ENCODE measurements at regions not wholly inside any gene's neighbourhood (a gene's known extent, or its start where the extent isn't known, plus 50 kb on each side); places are given as distances from the start of the nearest gene placed in this dataset.

DNA sequence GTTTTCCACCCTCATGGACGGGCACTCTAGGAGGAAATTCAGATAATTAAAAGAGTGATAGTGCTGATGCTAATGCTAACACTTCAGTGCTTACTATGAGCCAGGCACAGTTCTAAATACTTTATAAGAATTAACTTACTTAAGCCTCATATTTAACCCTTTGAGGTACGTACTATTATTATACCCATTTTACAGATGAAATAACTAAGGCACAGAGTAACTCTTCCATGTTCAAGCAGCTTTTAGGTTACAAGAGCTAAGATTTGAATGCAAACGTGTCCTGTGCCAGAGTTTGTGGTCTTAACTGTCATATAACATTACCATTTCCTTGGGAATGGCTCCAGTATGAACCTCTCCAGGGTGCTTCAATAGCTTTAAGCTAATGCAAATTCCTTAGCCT is 114.7 kb upstream of the PRR23C start:
- POLR2A ChIA-PET = no interaction called here
- Mint-ChIP-seq H3K36me3 (no peaks in the 10 kb centered on the region), H3K4me1 (peaks cover 8% of the 10 kb centered on the region; the same call in 1 of the 2 replicates), H3K27ac (no peak overlapping the region), H3K4me3 (no peak overlapping the region), H3K27me3 (ENCODE audit: low read depth) (no peaks in the 10 kb centered on the region; the same call in 1 of the 2 replicates), H3K9me3 (no peaks in the 10 kb centered on the region)
- CTCF ChIA-PET = interaction anchor here (1.1 kb wide), 1 partner anchor 180 kb away, joined by 3 read pairs; no protein-coding TSS in a partner anchor
- TF ChIP-seq, protein P1, sequence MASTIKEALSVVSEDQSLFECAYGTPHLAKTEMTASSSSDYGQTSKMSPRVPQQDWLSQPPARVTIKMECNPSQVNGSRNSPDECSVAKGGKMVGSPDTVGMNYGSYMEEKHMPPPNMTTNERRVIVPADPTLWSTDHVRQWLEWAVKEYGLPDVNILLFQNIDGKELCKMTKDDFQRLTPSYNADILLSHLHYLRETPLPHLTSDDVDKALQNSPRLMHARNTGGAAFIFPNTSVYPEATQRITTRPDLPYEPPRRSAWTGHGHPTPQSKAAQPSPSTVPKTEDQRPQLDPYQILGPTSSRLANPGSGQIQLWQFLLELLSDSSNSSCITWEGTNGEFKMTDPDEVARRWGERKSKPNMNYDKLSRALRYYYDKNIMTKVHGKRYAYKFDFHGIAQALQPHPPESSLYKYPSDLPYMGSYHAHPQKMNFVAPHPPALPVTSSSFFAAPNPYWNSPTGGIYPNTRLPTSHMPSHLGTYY (CRISPR knock-in tag; IDR thresholded peaks at IDR 0.05) = no peak
- TF ChIP-seq OVOL2 (CRISPR knock-in tag; IDR thresholded peaks at IDR 0.05; ENCODE audit: borderline replicate concordance) (no peak), NR3C1 (CRISPR knock-in tag; conservative IDR thresholded peaks at IDR 0.05; ENCODE audit: low read depth) (no peak), FOXP4 (CRISPR knock-in tag; IDR thresholded peaks at IDR 0.05) (no peak), GRHL2 (CRISPR knock-in tag; IDR thresholded peaks at IDR 0.05; ENCODE audit: insufficient replicate concordance, severe bottlenecking) (no peak), KAT7 (CRISPR knock-in tag; IDR thresholded peaks at IDR 0.05; ENCODE audit: borderline replicate concordance) (no peak), MLX (CRISPR knock-in tag; IDR thresholded peaks at IDR 0.05) (no peak), CBFB (CRISPR knock-in tag; IDR thresholded peaks at IDR 0.05; ENCODE audit: low read depth) (no peak), TCF7 (CRISPR knock-in tag; IDR thresholded peaks at IDR 0.05; ENCODE audit: low read depth) (no peak), IRF1 (CRISPR knock-in tag; IDR thresholded peaks at IDR 0.05) (no peak), SMAD3 (CRISPR knock-in tag; IDR thresholded peaks at IDR 0.05; ENCODE audit: borderline replicate concordance) (no peak), ATF1 (CRISPR knock-in tag; IDR thresholded peaks at IDR 0.05) (no peak)
- no peak for ATAC-seq
- DNase-seq (ENCODE audit: low spot score) = no peak

GRCh38 chr3:139173372-139174108 is 128.8 kb upstream of the PRR23C start:
- TF ChIP-seq IRF2 (CRISPR knock-in tag; IDR thresholded peaks at IDR 0.05; ENCODE audit: borderline replicate concordance, low read depth) (no peak), TEAD4 (CRISPR knock-in tag; IDR thresholded peaks at IDR 0.05) (no peak)
- POLR2A ChIA-PET = interaction anchor here (0.6 kb wide), 1 partner anchor 112 kb away, joined by 4 read pairs; no protein-coding TSS in a partner anchor
- CTCF ChIA-PET = no interaction called here
- DNase-seq (ENCODE audit: low spot score) (no peak), ATAC-seq (no peak)
- Mint-ChIP-seq H3K4me3 (no peak overlapping the region), H3K27me3 (ENCODE audit: low read depth) (peaks cover 16% of the 10 kb centered on the region), H3K4me1 (no peaks in the 10 kb centered on the region), H3K9me3 (peaks cover 35% of the 10 kb centered on the region), H3K27ac (no peak overlapping the region), H3K36me3 (peaks cover 4% of the 10 kb centered on the region)

- POLR2A ChIA-PET = no interaction called here
- DNase-seq (ENCODE audit: low spot score) (no peak), ATAC-seq (no peak)
- no peak overlapping the region for H3K4me3 Mint-ChIP-seq
- H3K27me3 Mint-ChIP-seq (ENCODE audit: low read depth) = no peaks in the 10 kb centered on the region; the same call in 1 of the 2 replicates
- H3K9me3 Mint-ChIP-seq = no peaks in the 10 kb centered on the region; the same call in 1 of the 2 replicates
- no peaks in the 10 kb centered on the region for H3K4me1 Mint-ChIP-seq
- H3K36me3 Mint-ChIP-seq = no peaks in the 10 kb centered on the region
- H3K27ac Mint-ChIP-seq = no peak overlapping the region
- CTCF ChIA-PET = no interaction called here
- TF ChIP-seq GTF2I (CRISPR knock-in tag; conservative IDR thresholded peaks at IDR 0.05) (no peak), NFATC4 (CRISPR knock-in tag; IDR thresholded peaks at IDR 0.05) (no peak), CREM (CRISPR knock-in tag; IDR thresholded peaks at IDR 0.05) (no peak), FOXK1 (CRISPR knock-in tag; IDR thresholded peaks at IDR 0.05) (no peak), NR1H2 (CRISPR knock-in tag; IDR thresholded peaks at IDR 0.05) (no peak), ZMAT4 (CRISPR knock-in tag; IDR thresholded peaks at IDR 0.05) (no peak), GABPB1 (CRISPR knock-in tag; IDR thresholded peaks at IDR 0.05) (no peak), TCF7 (CRISPR knock-in tag; IDR thresholded peaks at IDR 0.05; ENCODE audit: low read depth) (no peak), JUN (CRISPR knock-in tag; IDR thresholded peaks at IDR 0.05) (no peak), SMAD3 (CRISPR knock-in tag; IDR thresholded peaks at IDR 0.05; ENCODE audit: borderline replicate concordance) (no peak), MXD4 (CRISPR knock-in tag; IDR thresholded peaks at IDR 0.05; ENCODE audit: borderline replicate concordance) (no peak), ESRRA (CRISPR knock-in tag; IDR thresholded peaks at IDR 0.05; ENCODE audit: borderline replicate concordance) (no peak), JAZF1 (CRISPR knock-in tag; IDR thresholded peaks at IDR 0.05) (no peak), IRF2 (CRISPR knock-in tag; IDR thresholded peaks at IDR 0.05; ENCODE audit: borderline replicate concordance, low read depth) (no peak)
- TF ChIP-seq, protein P2, sequence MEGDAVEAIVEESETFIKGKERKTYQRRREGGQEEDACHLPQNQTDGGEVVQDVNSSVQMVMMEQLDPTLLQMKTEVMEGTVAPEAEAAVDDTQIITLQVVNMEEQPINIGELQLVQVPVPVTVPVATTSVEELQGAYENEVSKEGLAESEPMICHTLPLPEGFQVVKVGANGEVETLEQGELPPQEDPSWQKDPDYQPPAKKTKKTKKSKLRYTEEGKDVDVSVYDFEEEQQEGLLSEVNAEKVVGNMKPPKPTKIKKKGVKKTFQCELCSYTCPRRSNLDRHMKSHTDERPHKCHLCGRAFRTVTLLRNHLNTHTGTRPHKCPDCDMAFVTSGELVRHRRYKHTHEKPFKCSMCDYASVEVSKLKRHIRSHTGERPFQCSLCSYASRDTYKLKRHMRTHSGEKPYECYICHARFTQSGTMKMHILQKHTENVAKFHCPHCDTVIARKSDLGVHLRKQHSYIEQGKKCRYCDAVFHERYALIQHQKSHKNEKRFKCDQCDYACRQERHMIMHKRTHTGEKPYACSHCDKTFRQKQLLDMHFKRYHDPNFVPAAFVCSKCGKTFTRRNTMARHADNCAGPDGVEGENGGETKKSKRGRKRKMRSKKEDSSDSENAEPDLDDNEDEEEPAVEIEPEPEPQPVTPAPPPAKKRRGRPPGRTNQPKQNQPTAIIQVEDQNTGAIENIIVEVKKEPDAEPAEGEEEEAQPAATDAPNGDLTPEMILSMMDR (IDR thresholded peaks at IDR 0.05) = no peak
Measured at GRCh38 chr3:139180489-139180888, 135.8 kb upstream of the PRR23C start.

Measured in WTC11 (cell line).